ENCODE measurements at regions not wholly inside any gene's neighbourhood (a gene's known extent, or its start where the extent isn't known, plus 50 kb on each side); places are given as distances from the start of the nearest gene placed in this dataset.

GRCh38 chr9:115649991-115650472 lies 503.6 kb upstream of the PAPPA start:
- H3K27me3 Mint-ChIP-seq (ENCODE audit: unreplicated experiment): no peaks in the 10 kb centered on the region
- no peak for DNase-seq (ENCODE audit: extremely low spot score, unreplicated experiment)
- TF ChIP-seq CTCF (IDR thresholded peaks at IDR 0.05): no peak
- no peak overlapping the region for H3K4me3 Mint-ChIP-seq (ENCODE audit: unreplicated experiment)
- peaks cover 4% of the 10 kb centered on the region for H3K36me3 Mint-ChIP-seq (ENCODE audit: unreplicated experiment)
- H3K9me3 Mint-ChIP-seq (ENCODE audit: unreplicated experiment): no peaks in the 10 kb centered on the region
- peak overlapping the region; percentile 25 for H3K27ac Mint-ChIP-seq (ENCODE audit: unreplicated experiment)
- H3K4me1 Mint-ChIP-seq (ENCODE audit: unreplicated experiment): peaks cover 34% of the 10 kb centered on the region

- TF ChIP-seq CTCF (IDR thresholded peaks at IDR 0.05): no peak
- H3K36me3 Mint-ChIP-seq (ENCODE audit: unreplicated experiment): peaks cover 4% of the 10 kb centered on the region
- H3K27ac Mint-ChIP-seq (ENCODE audit: unreplicated experiment): peak overlapping the region; percentile 43
- no peaks in the 10 kb centered on the region for H3K9me3 Mint-ChIP-seq (ENCODE audit: unreplicated experiment)
- no peak for DNase-seq (ENCODE audit: extremely low spot score, unreplicated experiment)
- H3K4me1 Mint-ChIP-seq (ENCODE audit: unreplicated experiment): peaks cover 40% of the 10 kb centered on the region
- H3K27me3 Mint-ChIP-seq (ENCODE audit: unreplicated experiment): no peaks in the 10 kb centered on the region
- no peak overlapping the region for H3K4me3 Mint-ChIP-seq (ENCODE audit: unreplicated experiment)
Measured at GRCh38 chr9:115650768-115651167, 502.8 kb upstream of the PAPPA start.

GRCh38 chr9:115651461-115651860 lies 502.1 kb upstream of the PAPPA start:
- no peaks in the 10 kb centered on the region for H3K9me3 Mint-ChIP-seq (ENCODE audit: unreplicated experiment)
- peak overlapping the region; percentile 43 for H3K27ac Mint-ChIP-seq (ENCODE audit: unreplicated experiment)
- no peaks in the 10 kb centered on the region for H3K27me3 Mint-ChIP-seq (ENCODE audit: unreplicated experiment)
- H3K36me3 Mint-ChIP-seq (ENCODE audit: unreplicated experiment): peaks cover 2% of the 10 kb centered on the region
- no peak for TF ChIP-seq CTCF (IDR thresholded peaks at IDR 0.05)
- H3K4me3 Mint-ChIP-seq (ENCODE audit: unreplicated experiment): no peak overlapping the region
- DNase-seq (ENCODE audit: extremely low spot score, unreplicated experiment): no peak
- H3K4me1 Mint-ChIP-seq (ENCODE audit: unreplicated experiment): peaks cover 38% of the 10 kb centered on the region

- peaks cover 41% of the 10 kb centered on the region for H3K4me1 Mint-ChIP-seq (ENCODE audit: unreplicated experiment)
- no peak for TF ChIP-seq CTCF (IDR thresholded peaks at IDR 0.05)
- no peaks in the 10 kb centered on the region for H3K36me3 Mint-ChIP-seq (ENCODE audit: unreplicated experiment)
- no peak overlapping the region for H3K27ac Mint-ChIP-seq (ENCODE audit: unreplicated experiment)
- no peaks in the 10 kb centered on the region for H3K27me3 Mint-ChIP-seq (ENCODE audit: unreplicated experiment)
- no peaks in the 10 kb centered on the region for H3K9me3 Mint-ChIP-seq (ENCODE audit: unreplicated experiment)
- DNase-seq (ENCODE audit: extremely low spot score, unreplicated experiment): no peak
- H3K4me3 Mint-ChIP-seq (ENCODE audit: unreplicated experiment): no peak overlapping the region
Measured at GRCh38 chr9:115653171-115653606, 500.4 kb upstream of the PAPPA start.

GRCh38 chr9:115657695-115658094 lies 495.9 kb upstream of the PAPPA start:
- Mint-ChIP-seq H3K4me1 (ENCODE audit: unreplicated experiment) (peaks cover 36% of the 10 kb centered on the region), H3K4me3 (ENCODE audit: unreplicated experiment) (no peak overlapping the region), H3K9me3 (ENCODE audit: unreplicated experiment) (no peaks in the 10 kb centered on the region), H3K27ac (ENCODE audit: unreplicated experiment) (peak overlapping the region; percentile 56), H3K36me3 (ENCODE audit: unreplicated experiment) (no peaks in the 10 kb centered on the region), H3K27me3 (ENCODE audit: unreplicated experiment) (no peaks in the 10 kb centered on the region)
- no peak for TF ChIP-seq CTCF (IDR thresholded peaks at IDR 0.05)
- no peak for DNase-seq (ENCODE audit: extremely low spot score, unreplicated experiment)
